MCF 10A (cell line): ENCODE measurements at regions not wholly inside any gene's neighbourhood (a gene's known extent, or its start where the extent isn't known, plus 50 kb on each side); places are given as distances from the start of the nearest gene placed in this dataset.

Experiments used
- BruUV-seq: library from RNA; stranded (reverse); fragments of 400-500 nt; replicated peaks from 2 replicates; lab custom pipeline; 2021; lab: Mats Ljungman, UMichigan
- CTCF ChIA-PET: fragments of 300-600 bp; sonication (Branson Sonifier 250); formaldehyde crosslinking; extraction: SDS; loops from one replicate; lab custom pipeline; 2021; ENCODE audit warnings: antibody characterized with exemption, inconsistent platforms; lab: Yijun Ruan, JAX
- POLR2A ChIA-PET: fragments of 300-600, 350-650 bp; sonication (Branson Sonifier 250); formaldehyde crosslinking; extraction: SDS; loops from one replicate; lab custom pipeline; 2020; ENCODE audit warnings: antibody characterized with exemption, inconsistent platforms; lab: Yijun Ruan, JAX
- DNase-seq: peaks from one replicate; pipeline ENCODE4 v3.0.0-alpha.2; 2018; ENCODE audit not compliant: unreplicated experiment
- H3K27ac Mint-ChIP-seq: one replicate; pipeline ENCODE4 v1.8.0; 2022; ENCODE audit warnings: mild to moderate bottlenecking, low read depth, mixed read lengths; ENCODE audit not compliant: unreplicated experiment
- H3K27me3 Mint-ChIP-seq: one replicate; pipeline ENCODE4 v1.8.0; 2022; ENCODE audit warnings: mixed read lengths; ENCODE audit not compliant: insufficient read depth, unreplicated experiment
- H3K36me3 Mint-ChIP-seq: one replicate; pipeline ENCODE4 v1.8.0; 2022; ENCODE audit warnings: mild to moderate bottlenecking, moderate library complexity, mixed read lengths; ENCODE audit not compliant: insufficient read depth, unreplicated experiment
- H3K4me1 Mint-ChIP-seq: one replicate; pipeline ENCODE4 v1.8.0; 2022; ENCODE audit warnings: mixed read lengths; ENCODE audit not compliant: insufficient read depth, unreplicated experiment
- H3K4me3 Mint-ChIP-seq: one replicate; pipeline ENCODE4 v1.8.0; 2022; ENCODE audit warnings: mild to moderate bottlenecking, moderate library complexity, mixed read lengths; ENCODE audit not compliant: unreplicated experiment
- H3K9me3 Mint-ChIP-seq: one replicate; pipeline ENCODE4 v1.8.0; 2022; ENCODE audit warnings: mixed read lengths; ENCODE audit not compliant: unreplicated experiment
- intact Hi-C: fragments of 100-400 bp; cut with micrococcal nuclease; formaldehyde crosslinking; loops from 2 replicates; pipeline ENCODE4 v1.14.1; 2022
- TF ChIP-seq, protein P1 (sequence below): fragments of 200-600 bp; IDR thresholded peaks from one replicate; pipeline ENCODE4 v1.8.0; 2022; ENCODE audit warnings: antibody characterized with exemption, mild to moderate bottlenecking; ENCODE audit not compliant: unreplicated experiment

DNA sequence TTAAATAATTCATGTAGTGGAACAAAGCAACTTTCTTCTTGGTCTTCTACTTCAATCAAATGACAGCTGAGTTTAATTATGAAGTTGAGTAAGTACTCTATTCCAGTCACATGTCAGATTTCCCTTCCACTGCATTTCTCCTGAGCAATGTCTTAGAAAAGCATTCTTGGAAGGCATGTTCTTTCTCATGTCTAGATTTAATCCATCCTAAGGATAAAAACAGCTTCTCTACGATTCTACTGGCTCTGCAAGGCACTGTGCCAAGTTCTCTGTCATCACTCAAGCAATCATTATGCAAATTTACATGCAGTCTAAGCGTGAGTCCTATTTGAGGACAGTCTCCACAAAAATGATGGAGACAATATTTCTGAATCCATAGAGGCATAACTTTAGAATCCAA lies 142.4 kb downstream of the YIPF5 start:
- Mint-ChIP-seq H3K36me3 (no peaks in the 10 kb centered on the region), H3K27me3 (no peaks in the 10 kb centered on the region), H3K4me3 (no peak overlapping the region), H3K9me3 (no peaks in the 10 kb centered on the region), H3K4me1 (peaks cover 6% of the 10 kb centered on the region), H3K27ac (no peak overlapping the region)
- POLR2A ChIA-PET, result no interaction called here
- no TSS peak for BruUV-seq
- peak; percentile 45 for DNase-seq
- CTCF ChIA-PET, result interaction anchor here (0.6 kb wide), 1 partner anchor 19 kb away, joined by 3 read pairs; no protein-coding TSS in a partner anchor
- intact Hi-C loops, result no loop called here
- TF ChIP-seq, protein P1, sequence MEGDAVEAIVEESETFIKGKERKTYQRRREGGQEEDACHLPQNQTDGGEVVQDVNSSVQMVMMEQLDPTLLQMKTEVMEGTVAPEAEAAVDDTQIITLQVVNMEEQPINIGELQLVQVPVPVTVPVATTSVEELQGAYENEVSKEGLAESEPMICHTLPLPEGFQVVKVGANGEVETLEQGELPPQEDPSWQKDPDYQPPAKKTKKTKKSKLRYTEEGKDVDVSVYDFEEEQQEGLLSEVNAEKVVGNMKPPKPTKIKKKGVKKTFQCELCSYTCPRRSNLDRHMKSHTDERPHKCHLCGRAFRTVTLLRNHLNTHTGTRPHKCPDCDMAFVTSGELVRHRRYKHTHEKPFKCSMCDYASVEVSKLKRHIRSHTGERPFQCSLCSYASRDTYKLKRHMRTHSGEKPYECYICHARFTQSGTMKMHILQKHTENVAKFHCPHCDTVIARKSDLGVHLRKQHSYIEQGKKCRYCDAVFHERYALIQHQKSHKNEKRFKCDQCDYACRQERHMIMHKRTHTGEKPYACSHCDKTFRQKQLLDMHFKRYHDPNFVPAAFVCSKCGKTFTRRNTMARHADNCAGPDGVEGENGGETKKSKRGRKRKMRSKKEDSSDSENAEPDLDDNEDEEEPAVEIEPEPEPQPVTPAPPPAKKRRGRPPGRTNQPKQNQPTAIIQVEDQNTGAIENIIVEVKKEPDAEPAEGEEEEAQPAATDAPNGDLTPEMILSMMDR, result no peak

DNA sequence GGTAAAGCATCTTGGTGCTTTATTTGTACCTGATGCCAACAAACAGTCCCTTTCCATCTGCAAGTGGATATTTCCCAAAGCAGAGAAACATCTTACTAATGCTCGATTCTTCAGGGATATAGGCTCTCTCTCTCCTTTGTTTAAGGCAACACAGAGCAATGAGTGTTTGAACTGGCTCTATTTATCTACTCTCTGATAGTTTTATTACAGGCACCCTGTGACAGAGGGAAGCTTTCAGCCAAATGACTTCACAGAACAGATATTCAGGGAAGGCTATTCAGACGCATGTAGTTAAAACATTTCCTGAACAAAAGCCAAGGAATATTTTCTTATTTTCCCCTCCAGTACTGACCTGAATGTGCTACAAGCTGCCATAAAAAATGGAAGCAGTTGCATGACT lies 141.8 kb downstream of the YIPF5 start:
- Mint-ChIP-seq H3K9me3 (no peaks in the 10 kb centered on the region), H3K4me3 (no peak overlapping the region), H3K36me3 (no peaks in the 10 kb centered on the region), H3K27ac (no peak overlapping the region), H3K27me3 (no peaks in the 10 kb centered on the region), H3K4me1 (peaks cover 6% of the 10 kb centered on the region)
- CTCF ChIA-PET, result interaction anchor here (0.6 kb wide), 1 partner anchor 19 kb away, joined by 3 read pairs; no protein-coding TSS in a partner anchor
- TF ChIP-seq, protein P1, result no peak
- DNase-seq, result no peak
- intact Hi-C loops, result no loop called here
- POLR2A ChIA-PET, result no interaction called here
- no TSS peak for BruUV-seq

DNA sequence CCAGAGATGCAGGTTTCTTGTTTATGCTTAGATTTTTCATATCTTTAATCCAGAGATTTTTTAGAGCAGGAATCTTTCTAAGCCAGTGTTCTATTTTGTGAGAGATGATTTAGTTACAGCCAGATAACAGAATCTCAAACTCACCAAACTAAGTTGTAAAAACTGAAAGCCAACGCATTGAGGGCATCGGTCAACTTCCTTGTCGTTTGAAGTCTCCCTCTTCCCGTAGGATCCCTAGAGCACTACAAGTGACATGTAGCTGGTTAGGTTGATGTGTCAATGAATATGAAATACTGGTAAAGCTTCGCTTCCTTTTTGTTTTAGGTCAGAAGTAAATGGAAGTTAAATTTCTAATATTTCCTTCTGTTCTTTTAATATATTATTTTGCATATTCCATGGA lies 139.6 kb downstream of the YIPF5 start:
- Mint-ChIP-seq H3K4me1 (peaks cover 6% of the 10 kb centered on the region), H3K4me3 (no peak overlapping the region), H3K27me3 (no peaks in the 10 kb centered on the region), H3K36me3 (no peaks in the 10 kb centered on the region), H3K27ac (no peak overlapping the region), H3K9me3 (no peaks in the 10 kb centered on the region)
- ChIA-PET CTCF (no interaction called here), POLR2A (interaction anchor here (0.7 kb wide), 1 partner anchor 341 kb away, joined by 3 read pairs; no protein-coding TSS in a partner anchor)
- BruUV-seq, result no TSS peak
- no peak for DNase-seq
- TF ChIP-seq, protein P1, result no peak
- intact Hi-C loops, result no loop called here

DNA sequence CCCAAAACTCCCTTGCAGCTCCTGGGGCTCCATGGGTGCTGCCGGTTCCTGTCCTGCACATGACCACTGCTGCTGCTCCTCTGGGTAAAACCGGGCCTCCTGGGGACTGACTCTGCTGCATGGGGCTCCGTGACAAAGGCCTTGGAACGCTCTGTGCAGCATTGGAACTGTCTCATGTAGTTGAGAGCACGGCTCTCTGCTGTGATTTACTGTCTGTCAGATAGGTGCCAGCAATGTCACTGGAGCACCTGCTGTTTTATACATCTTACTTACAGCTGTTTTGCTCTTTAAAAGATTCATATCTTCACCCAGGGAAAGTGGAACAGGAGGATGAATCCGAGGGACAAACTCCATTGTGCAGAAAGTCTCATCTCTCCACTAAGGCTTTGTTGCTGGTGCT lies 138.1 kb downstream of the YIPF5 start:
- DNase-seq, result no peak
- H3K27ac Mint-ChIP-seq, result no peak overlapping the region
- intact Hi-C loops, result no loop called here
- no TSS peak for BruUV-seq
- peaks cover 6% of the 10 kb centered on the region for H3K4me1 Mint-ChIP-seq
- no peaks in the 10 kb centered on the region for H3K27me3 Mint-ChIP-seq
- CTCF ChIA-PET, result no interaction called here
- no peaks in the 10 kb centered on the region for H3K9me3 Mint-ChIP-seq
- TF ChIP-seq, protein P1, result no peak
- POLR2A ChIA-PET, result interaction anchor here (1.0 kb wide), 1 partner anchor 36 kb away, joined by 3 read pairs; no protein-coding TSS in a partner anchor
- H3K36me3 Mint-ChIP-seq, result no peaks in the 10 kb centered on the region
- H3K4me3 Mint-ChIP-seq, result no peak overlapping the region
